NCI-H526 treated with DMSO at 0.1 percent for 48 hours (cell line): ENCODE measurements at regions not wholly inside any gene's neighbourhood (a gene's known extent, or its start where the extent isn't known, plus 50 kb on each side); places are given as distances from the start of the nearest gene placed in this dataset.

ENCODE experiments used
- DNase-seq: peaks from one replicate; lab custom pipeline; 2025; lab: John Stamatoyannopoulos, UW

- DNase-seq: no peak
These were observed 421.4 kb downstream of the COG6 start for GRCh38 chr13:40076765-40077362.

GRCh38 chr13:40077396-40078027 is 422.1 kb downstream of the COG6 start:
- DNase-seq: no peak

- no peak for DNase-seq
These were observed 424.3 kb downstream of the COG6 start for GRCh38 chr13:40079721-40080120.

GRCh38 chr13:40080676-40081075 is 425.2 kb downstream of the COG6 start:
- DNase-seq: no peak

GRCh38 chr13:40082639-40083038 is 427.2 kb downstream of the COG6 start:
- no peak for DNase-seq

GRCh38 chr13:40083841-40084240 is 428.4 kb downstream of the COG6 start:
- no peak for DNase-seq

- DNase-seq: no peak
These were observed 429.5 kb downstream of the COG6 start for GRCh38 chr13:40084934-40085333.

- peak; percentile 14 for DNase-seq
These were observed 431.9 kb downstream of the COG6 start for GRCh38 chr13:40087091-40088002.

GRCh38 chr13:40094056-40094455 is 438.6 kb downstream of the COG6 start:
- peak; percentile 57 for DNase-seq

GRCh38 chr13:40095695-40096356 is 440.4 kb downstream of the COG6 start:
- DNase-seq: no peak

GRCh38 chr13:40096357-40096901 is 441.0 kb downstream of the COG6 start:
- no peak for DNase-seq

GRCh38 chr13:40098246-40098645 is 442.8 kb downstream of the COG6 start:
- DNase-seq: no peak

- DNase-seq: no peak
These were observed 446.4 kb downstream of the COG6 start for GRCh38 chr13:40101708-40102359.

GRCh38 chr13:40102360-40102727 is 446.9 kb downstream of the COG6 start:
- no peak for DNase-seq

- DNase-seq: no peak
These were observed 447.4 kb downstream of the COG6 start for GRCh38 chr13:40102854-40103253.

- DNase-seq: no peak
These were observed 448.4 kb downstream of the COG6 start for GRCh38 chr13:40103864-40104263.

GRCh38 chr13:40105231-40105630 is 449.8 kb downstream of the COG6 start:
- no peak for DNase-seq

- no peak for DNase-seq
These were observed 453.9 kb downstream of the COG6 start for GRCh38 chr13:40109351-40109844.

- DNase-seq: no peak
These were observed 458.3 kb downstream of the COG6 start for GRCh38 chr13:40113643-40114304.

GRCh38 chr13:40114305-40114896 is 458.9 kb downstream of the COG6 start:
- DNase-seq: no peak

- no peak for DNase-seq
These were observed 460.0 kb downstream of the COG6 start for GRCh38 chr13:40115426-40115825.
